Caki2 (cell line): ENCODE measurements at regions not wholly inside any gene's neighbourhood (a gene's known extent, or its start where the extent isn't known, plus 50 kb on each side); places are given as distances from the start of the nearest gene placed in this dataset.
"Not testable (repeated sequence)": the region's sequence is repeated elsewhere in the genome, so short reads cannot be mapped to it uniquely, and the experiment has no call there.

Source experiments
- DNase-seq: peaks from one replicate; pipeline ENCODE4 v3.0.0-alpha.2; 2015; ENCODE audit warnings: low read depth
- in situ Hi-C: cut with HindIII; loops from 2 replicates; pipeline ENCODE4 v1.10.0; 2016; ENCODE audit warnings: low sequenced_read_pairs, low pct_unique_long_range_greater_than_20kb, mixed read lengths

DNA sequence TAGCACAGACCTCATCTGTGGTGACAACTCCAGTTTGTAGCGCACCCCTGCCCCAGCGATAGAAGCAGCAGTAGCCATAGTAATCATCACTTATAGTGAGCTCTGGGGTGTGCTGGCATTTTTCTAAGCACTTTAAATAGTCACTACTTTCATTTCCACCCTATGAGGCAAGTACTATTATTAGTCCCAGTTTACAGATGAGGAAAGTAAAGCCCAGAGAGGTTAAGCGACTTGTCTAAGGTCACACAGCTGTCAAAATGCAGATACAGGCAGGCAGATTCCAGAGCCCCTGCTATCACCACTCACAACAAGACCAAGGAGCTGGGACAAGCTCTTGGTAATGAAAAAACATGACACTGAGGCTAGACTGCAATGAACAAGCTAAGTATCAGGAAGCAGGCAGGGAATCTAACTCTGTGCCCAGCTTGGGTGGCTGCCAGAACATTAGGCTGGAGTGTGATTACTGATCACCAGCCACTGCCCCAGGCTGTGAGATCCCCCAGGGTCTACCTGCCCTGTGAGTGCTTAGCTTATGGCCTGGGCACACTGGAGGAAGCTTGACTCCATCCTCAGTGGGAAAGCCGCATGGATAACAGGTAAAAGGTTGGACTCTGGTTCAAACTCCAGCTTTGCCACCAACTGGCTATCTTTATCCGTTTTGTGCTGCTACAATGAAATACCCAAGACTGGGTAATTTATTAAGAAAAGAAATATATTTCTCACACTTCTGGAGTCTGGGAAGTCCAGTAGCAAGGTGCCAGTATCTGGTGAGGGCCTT is 561.1 kb downstream of the MN1 start:
- in situ Hi-C loops = no loop called here
- DNase-seq = no peak

DNA sequence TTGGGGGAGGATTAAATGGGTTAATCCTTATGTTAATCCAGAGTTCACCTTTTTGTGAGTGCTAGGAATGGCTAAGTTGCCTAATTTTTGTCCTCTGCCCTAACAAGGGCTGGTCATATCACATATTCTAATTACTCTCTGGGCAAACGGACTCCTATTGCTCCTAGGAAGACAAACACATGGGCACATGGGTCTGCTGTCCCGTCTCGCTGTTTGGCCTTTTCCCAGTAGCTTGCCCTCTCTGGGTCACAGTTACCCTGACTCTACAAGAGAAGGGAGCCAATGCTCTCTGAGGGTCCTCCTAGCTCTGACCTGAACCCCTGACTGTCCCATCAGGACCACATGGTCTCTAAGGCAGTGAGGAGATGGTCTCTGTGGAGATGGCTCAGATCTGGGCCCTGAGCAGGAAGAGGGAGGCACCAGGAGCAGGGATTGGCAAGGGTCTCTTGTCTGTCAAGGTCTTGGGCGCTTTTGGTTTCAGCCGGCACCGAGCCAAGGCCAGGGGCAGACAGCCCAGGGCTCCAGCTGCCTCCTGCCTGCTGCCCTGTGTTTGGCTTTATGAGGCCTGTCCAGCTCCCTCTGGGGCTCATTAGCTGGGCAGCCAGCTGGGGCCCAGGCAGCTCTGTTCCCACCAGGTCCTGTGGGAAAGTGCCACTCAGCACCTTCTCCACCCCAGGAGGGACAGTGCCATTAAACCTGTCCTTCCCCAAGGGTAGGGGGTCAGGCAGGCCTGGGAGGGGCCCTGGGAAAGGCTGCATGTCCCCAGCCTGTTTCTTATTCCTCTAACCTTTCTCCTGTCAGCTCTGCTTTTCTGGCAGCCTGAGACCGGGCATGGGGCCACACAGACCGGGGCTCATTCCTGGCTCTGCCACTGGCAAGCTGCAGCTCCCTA is 559.9 kb downstream of the MN1 start:
- no peak for DNase-seq
- in situ Hi-C loops = no loop called here

DNA sequence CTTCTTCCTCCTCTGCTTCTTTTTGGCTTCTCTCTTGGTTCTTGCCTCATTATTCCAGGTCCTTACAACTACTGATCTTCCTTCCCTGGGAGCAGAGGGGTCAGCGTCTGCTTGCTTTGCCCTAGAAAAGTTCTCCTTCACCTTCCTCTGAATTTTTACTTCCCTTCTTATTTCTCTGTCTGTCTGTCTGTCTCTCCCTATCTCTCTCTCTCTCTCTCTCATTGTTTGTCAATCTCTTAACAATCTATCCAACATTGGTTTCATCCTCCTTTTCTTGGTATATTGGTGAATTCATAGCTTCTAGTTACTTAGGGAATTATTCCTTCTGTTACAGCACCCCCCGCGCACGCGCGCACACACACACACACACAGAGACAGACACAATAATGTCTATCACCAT is 559.1 kb downstream of the MN1 start:
- in situ Hi-C loops = no loop called here
- DNase-seq = no peak

DNA sequence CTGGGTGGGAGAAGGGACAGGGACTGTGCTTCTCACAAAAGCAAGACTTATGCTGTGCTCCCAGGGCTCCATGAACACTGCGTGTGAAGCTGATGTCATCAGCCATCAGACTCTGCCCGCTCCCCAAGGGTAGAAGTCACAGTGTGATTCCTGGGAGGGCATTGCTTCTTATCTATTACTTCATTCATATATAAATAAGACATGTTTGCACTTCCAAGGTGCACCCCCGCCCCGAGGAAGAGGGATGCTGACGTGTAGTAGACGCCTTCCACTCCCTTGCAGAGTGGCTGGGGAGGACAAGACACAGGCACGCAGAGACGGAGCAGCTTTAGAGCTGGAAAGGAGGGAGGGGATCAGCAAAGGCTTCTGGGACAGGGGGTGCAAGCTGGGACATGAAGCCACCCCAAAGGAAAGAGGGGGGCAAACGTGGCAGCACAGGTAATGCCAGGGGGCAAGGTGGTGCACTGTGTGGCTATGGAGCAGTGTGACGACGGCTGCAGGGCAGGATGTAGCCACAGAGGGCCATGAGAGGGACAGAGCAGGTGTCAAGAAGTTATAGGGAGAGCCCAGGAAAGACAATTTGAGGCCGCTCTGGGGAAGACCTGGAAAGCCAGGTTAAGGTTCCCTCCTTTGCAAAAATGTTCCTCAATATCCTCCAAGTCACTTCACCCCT is 558.5 kb downstream of the MN1 start:
- in situ Hi-C loops = no loop called here
- no peak for DNase-seq

DNA sequence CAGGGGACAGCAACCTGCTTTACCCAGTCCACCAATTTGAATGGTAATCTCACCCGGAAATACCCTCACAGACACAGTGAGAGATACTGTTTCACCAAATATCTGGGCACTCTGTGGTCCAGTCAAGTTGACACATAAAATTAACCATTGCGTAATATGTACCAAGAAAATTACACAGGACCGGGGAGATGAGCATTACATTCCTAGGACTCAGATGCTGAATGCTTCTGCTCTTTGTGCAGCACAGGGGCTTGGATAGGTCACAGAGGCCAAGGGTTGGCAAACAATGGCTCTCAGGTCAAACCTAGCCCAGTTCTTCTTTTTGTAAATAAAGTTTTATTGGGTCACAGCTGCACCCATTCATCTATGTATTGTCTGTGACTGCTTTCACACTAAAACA is 557.2 kb downstream of the MN1 start:
- DNase-seq = no peak
- in situ Hi-C loops = no loop called here

DNA sequence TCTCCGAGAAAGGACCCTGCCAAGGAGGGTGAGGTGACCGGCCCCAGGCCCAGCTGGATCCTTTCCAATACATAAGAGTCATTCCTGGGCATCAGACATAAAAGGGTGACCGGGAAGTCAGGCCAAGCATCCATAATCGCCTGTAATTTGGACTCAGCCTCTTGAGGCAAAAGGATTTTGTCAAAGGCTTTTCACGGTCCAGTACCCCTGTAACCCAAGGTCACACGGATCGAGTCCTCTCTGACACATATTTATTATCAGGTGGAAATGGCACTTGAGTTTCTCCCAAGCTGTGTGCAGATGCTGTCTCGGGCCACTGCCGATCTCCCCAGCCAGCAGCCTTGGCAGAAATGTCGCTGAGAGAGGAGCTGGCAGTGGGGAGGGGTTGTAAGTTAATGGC is 556.5 kb downstream of the MN1 start:
- in situ Hi-C loops = no loop called here
- DNase-seq = no peak

DNA sequence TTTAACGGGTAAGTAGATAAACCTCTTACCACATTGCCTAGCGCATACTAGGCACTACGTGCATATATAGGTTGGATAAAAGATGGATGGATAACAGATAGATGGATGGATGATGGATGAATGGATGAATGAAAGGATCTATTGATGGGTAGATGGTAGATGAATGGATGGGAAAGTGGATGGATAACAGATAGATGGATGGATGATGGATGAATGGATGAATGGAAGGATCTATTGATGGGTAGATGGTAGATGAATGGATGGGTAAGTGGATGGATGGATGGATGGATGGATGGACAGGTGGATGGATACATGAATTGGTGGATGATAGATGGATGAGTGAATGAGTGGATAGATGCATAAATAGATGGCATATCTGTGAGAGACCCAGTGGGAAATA is 555.0 kb downstream of the MN1 start:
- no peak for DNase-seq
- in situ Hi-C loops = no loop called here

DNA sequence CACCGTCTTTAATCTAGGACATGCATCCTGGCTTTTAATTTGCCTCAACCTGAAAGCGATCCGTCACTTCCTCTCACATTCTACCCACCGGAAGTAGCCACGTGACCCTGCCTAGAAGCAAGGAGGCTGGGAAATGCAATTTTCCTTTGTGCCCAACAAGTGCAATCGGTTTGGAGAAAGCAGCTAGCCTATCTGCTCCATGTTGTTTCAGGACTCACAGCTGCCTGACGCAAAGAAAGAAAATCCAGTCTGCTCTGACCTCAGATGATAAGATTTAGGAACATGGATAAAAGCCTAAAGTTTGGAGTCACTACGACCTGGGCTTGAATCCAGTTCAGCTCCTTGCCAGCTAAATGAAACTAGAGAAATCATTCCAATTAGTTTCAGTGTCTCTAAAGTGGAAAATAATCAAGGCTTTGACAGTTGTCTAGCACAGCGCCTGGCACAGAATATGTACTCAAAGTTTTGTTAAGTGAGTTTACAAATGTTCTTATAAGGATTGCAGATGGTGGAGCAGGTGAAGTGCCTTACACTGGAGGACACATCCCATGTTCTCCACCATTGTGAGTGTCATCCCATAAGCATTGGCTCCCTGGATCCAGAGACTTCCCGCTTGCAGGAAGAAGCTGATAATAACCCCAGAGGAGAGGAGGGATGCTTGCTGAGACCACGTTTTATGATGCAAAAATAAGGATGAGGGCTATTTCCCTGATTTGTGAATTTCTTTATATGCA is 553.7 kb downstream of the MN1 start:
- in situ Hi-C loops = no loop called here

DNA sequence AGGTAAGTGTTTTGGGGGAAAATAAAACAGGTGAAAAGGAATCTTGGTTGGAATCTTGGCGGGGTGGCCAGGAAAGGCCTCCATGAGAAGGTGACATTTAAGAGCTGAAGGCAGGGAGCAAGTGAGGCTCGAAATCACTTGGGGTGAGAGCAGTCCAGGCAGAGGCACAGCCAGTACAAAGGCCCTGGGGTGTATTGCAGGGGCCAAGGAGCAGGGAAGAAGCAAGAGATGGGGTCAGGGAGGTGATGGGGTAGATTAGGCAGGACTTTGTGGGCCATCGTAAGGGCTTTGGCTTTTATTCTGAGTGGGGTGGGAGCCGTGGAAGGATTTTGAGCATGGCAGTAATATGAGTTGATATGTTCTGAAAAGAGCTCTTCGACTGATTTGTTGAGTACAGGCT is 551.1 kb downstream of the MN1 start:
- in situ Hi-C loops = no loop called here
- DNase-seq = no peak

More for the DNA sequence above, 553.7 kb downstream of the MN1 start:
- DNase-seq = no peak

DNA sequence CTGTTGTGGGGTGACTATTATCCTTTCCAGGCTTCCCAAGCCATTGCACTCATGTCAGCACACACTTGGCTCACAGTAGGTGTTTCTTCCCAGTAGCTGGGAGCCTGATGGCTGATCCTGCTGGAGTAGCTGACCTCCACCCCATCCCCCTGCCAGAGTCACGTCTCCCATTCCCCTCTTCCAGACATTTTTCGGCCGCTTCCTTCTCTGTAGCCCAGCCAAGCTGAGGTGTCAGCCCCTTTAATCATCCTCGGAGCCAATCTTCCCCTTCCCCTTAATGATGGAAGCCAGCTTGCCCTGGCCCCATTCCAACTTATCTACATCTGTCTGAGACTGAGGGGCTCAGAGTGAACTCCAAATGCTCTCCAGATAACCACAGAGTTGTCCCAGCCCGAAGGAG is 550.7 kb downstream of the MN1 start:
- no peak for DNase-seq
- in situ Hi-C loops = no loop called here

DNA sequence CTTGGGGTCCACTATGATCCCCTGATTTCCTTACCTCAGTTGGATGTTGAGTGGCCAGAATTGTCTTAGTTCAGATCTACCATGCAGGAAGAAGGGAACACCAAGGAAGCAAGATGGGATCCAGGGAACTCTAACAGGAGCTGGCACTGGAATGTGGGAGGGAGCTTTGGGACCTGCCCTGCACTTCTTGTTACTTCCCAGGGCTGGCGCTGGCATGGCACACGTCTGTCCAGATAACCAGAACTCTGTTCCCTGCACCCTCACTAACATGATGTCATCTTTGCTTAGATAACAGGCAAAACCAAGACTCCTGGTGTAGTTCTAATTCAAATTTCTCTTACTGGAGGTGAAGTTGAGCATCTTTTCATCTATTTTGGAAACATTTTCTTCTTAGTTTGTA is 550.0 kb downstream of the MN1 start:
- no peak for DNase-seq
- in situ Hi-C loops = no loop called here

DNA sequence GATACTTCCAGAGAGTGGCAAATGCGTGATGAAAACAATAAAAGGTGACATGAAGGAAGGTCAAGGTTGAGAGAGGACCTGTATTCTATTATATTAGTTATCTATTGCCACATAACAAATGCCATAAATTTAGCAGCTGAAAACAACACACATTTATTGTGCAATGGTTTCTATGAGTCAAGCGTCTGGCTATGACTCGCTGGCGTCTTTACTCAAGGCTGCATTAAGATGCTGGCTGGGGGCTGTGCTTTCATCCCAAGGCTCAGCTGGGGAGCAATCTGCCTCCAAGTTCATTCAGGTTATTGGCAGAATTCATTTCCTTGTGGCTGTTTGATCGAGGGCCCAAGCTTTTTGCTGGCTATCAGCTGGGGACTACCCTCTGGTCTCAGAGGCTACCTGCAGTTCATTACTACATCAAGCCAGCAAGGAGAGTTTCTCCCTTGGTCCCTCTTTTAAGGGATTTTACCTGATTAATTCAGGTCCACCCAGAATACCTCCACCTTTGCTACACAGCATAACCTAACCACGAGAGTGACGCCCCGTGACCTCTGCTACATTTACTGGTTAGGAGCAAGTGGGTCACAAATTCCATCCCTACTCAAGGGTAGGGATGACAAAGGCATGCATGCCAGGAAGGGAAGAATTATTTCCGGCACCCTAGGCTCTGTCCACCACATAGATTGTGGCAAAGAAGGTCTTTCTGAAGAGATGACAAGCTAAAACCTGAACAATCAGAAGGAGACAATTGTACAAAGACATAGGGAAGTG is 549.1 kb downstream of the MN1 start:
- in situ Hi-C loops = no loop called here
- DNase-seq = peak; percentile 30

DNA sequence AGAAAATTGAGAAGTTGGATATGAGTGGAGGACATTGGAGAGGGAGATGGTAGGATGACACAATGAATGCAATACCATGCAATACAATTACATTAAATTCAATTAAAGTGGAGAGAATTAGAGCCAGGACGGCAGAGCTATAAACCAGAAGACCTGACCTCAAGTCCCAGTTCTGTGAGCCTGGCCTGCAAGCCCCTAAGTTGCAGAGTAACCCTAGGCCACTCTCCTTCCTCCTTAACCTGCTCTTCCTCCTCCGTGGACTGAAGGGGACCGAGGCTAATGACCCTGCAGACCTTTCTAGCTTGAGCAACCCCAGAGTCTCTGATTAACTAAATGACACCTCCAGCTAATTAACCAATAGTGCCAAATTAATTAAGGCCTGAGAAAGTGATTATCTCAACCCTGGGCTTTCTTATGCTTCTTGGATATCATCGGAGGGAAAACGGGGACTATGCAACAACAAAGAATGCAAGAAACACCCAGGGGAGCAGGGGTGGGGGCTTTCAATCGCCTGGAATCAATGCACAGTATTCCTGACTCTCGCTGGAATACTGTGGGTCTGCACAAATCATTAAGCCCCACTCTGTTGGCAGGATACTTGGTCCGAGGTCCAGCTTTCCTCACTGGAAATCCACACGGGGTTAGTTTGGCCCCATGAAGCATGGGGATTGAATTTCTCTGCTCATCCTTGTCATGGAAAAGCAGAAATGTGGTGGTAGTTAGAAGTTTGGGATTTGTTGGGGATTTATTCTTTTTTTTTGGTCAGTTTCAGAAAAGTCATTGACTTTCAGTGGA is 548.3 kb downstream of the MN1 start:
- no peak for DNase-seq
- in situ Hi-C loops = no loop called here

DNA sequence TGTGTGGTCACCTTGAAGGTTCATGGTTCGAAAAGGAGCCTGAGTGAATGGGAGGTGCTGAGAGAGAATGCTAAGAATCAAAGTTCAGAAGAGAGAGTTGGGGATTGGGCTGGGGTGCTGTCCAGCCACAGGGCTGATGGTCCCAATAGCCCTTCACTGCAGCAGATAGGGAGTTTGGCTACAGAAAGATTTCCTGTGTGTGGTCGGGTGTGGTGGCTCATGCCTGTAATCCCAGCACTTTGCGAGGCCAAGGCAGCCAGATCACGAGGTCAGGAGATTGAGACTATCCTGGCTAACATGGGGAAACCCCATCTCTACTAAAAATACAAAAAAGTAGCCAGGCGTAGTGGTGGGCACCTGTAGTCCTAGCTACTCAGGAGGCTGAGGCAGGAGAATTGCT is 547.5 kb downstream of the MN1 start:
- in situ Hi-C loops, DNase-seq: not testable (repeated sequence)

DNA sequence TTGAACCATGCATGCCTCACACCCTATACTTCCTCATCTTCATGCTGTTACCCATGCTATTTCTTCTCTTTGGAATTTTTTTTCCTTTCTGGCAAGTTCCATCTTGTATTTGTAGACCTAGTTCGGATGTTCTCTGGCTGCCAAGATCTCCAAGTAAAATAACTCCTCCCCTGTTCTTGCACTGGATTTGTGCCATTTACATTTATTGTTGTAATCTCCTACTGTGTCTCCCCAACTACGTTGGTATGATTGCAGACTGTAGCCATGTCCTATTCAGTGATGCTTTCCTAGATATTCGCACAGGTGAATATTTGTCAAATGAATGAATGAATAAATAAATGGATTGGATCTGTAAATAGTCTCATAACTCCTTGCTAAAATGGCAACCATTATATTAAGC is 546.0 kb downstream of the MN1 start:
- DNase-seq = no peak
- in situ Hi-C loops = no loop called here

DNA sequence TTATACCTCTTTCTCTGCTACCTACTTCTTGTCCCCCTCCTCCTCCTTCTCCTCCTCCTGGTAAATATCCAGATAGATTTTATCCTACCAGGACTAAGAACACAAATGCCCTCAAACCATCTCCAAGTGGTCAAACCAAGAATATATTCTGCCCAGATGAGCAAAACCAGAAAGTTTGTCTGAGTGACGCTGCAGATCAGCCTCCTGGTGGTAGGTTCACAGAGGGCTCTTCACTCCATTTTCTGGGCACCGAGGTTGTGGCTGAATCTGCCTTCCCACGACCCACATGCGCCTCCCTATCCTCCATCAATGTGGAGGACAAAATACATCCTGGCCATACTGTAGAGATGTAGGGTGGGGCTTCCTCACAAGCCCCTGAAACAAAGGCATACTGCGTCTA is 543.6 kb downstream of the MN1 start:
- in situ Hi-C loops = no loop called here
- no peak for DNase-seq

DNA sequence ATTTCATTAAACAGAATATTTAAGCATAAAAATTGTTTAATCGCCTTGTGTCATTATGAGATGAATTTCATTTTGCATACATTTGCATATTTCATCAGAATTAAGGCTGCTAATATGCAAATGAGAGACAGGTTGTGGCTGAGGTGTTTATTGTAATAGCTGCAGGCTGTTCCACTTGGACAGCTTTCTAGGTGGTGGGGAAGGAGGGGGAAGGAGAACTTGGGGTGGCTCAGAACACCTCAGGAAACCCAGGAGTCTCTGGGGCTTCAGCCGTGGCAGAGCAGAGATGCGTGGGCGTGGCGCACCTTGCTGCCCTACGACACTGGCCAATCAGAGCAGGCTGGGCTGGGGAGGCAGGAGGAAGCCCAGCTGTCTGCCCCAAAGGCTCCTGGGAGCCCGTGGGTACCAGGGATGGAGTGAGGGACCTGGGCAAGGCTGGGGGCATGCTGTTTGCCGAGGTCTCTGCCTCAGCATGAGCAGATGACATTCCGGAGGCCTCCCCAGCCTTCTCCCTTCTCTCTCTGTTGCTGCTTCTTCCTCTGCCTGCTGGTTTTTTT is 542.9 kb downstream of the MN1 start:
- in situ Hi-C loops = no loop called here
- no peak for DNase-seq
